ENCODE measurements at regions not wholly inside any gene's neighbourhood (a gene's known extent, or its start where the extent isn't known, plus 50 kb on each side); places are given as distances from the start of the nearest gene placed in this dataset.
"Not testable (repeated sequence)": the region's sequence is repeated elsewhere in the genome, so short reads cannot be mapped to it uniquely, and the experiment has no call there.

GRCh38 chr17:14621826-14622614, 321.1 kb downstream of the HS3ST3B1 start:
- DNase-seq (ENCODE audit: low spot score): no peak

- DNase-seq (ENCODE audit: low spot score): no peak
These were observed 318.9 kb downstream of the HS3ST3B1 start for GRCh38 chr17:14619821-14620220.

- DNase-seq (ENCODE audit: low spot score): no peak
These were observed 315.6 kb downstream of the HS3ST3B1 start for GRCh38 chr17:14616528-14616927.

DNA sequence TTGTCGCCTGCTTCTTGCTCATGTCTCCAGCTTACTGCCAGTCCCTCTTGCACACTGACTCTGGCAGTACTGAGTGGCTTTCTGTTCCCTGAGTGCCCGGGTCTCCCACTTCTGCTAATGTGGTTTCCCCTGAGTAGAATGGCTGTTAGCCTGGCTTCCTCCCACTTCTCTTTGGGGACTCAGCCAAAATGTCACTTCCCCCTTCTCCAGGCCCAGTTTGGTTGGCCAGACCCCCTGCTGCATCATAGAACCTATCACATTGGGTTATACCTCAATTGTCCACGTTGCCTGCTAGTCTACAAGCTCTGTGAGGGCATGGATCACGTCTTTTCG, 304.4 kb downstream of the HS3ST3B1 start:
- peak; percentile 3 for DNase-seq (ENCODE audit: low spot score)

- DNase-seq (ENCODE audit: low spot score): no peak
These were observed 303.8 kb downstream of the HS3ST3B1 start for GRCh38 chr17:14604591-14605266.

GRCh38 chr17:14596224-14596623, 295.3 kb downstream of the HS3ST3B1 start:
- DNase-seq (ENCODE audit: low spot score): no peak

GRCh38 chr17:14595656-14596055, 294.8 kb downstream of the HS3ST3B1 start:
- DNase-seq (ENCODE audit: low spot score): no peak

DNA sequence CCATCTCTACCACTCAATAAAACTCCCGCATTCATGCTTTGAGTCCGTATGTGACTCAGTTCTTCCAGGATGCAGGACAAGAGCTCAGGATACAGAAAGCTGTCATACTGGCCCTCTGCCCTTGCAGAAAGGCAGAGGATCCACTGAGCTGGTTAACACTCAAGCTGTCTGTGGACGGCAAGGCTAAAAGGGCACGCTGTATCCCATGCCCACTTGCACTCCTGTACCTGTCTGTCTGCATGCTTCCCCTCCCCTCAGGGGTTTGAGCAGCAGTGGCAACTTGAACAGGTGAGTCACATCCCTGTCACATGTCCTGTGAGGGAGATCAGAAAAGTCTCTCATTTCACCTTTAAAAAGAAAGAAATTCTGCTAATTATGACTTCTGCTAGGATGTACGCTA, 293.8 kb downstream of the HS3ST3B1 start:
- DNase-seq (ENCODE audit: low spot score): no peak

- DNase-seq (ENCODE audit: low spot score): no peak
These were observed 293.1 kb downstream of the HS3ST3B1 start for GRCh38 chr17:14593956-14594355.

- no peak for DNase-seq (ENCODE audit: low spot score)
These were observed 289.8 kb downstream of the HS3ST3B1 start for GRCh38 chr17:14590459-14591250.

- no peak for DNase-seq (ENCODE audit: low spot score)
These were observed 284.2 kb downstream of the HS3ST3B1 start for GRCh38 chr17:14585099-14585498.

DNA sequence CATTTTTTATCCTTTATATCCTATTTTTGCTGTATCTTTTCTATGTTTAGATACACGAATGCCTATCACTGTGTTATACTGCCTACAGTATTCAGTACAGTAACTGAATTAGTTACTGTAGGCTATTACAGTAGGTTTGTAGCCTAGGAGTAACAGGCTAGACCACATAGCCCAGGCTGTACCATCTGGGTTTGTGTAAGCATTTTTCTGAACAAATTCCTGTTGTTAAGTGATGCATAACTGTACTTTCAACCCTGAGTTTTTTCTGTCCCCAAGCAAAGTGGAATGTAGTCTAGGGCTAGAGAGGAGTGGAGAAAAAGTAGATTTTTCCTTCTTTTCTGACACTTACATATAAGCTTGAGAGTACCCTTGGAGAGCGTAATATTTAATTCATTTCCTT, 282.1 kb downstream of the HS3ST3B1 start:
- DNase-seq (ENCODE audit: low spot score): no peak

DNA sequence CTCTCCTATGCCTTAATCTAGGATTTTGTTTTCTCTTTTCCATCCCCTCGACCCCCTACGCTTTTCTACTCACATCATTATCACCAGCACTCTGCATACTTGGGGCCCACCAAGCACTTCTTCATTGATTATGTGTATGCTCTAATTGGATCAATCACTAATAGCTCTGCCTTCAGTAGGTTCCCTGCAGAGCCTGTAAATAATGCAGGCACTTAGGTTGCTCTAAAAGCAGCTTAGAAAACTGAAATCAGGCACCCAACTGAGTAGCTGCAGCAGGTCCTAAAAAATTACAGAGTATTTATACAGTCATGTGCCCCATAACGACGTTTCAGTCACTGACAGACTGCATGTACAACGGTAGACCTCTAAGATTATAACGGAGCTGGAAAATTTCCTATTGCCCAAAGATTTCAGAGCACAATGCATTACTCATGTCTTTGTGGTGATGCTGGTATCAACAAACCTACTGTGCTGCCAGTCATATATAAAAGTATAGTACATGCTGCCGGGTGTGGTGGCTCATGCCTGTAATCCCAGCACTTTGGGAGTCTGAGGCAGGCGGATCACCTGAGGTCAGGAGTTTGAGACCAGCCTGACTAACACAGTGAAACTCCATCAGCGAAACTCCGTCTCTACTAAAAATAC, 280.4 kb downstream of the HS3ST3B1 start:
- no peak for DNase-seq (ENCODE audit: low spot score)

- no peak for DNase-seq (ENCODE audit: low spot score)
These were observed 279.6 kb downstream of the HS3ST3B1 start for GRCh38 chr17:14580499-14580898.

- no peak for DNase-seq (ENCODE audit: low spot score)
These were observed 278.8 kb downstream of the HS3ST3B1 start for GRCh38 chr17:14579716-14580115.

DNA sequence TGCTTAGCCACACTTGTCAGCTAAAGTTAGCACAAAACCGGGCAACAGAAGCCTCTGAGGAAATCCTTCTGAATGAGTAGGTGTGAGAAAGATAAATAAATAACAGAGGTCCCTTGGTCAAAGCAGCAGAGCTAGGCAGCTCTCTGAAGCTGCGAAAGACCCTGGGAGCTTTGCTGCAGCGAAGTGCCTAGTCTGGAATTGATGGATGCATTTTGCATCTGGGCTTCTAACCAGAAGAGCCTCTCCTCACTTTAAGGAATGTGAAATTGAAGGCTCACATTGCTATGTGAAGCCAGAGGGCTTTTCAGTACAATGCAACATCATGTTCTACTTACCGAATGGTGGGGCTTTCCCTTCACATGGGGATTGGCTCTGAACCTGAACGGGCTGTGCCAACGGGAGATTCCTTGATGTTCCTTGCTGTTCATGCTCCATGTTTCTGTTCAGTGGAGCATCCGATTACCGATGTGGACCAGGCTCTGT, 274.6 kb downstream of the HS3ST3B1 start:
- DNase-seq (ENCODE audit: low spot score): no peak

DNA sequence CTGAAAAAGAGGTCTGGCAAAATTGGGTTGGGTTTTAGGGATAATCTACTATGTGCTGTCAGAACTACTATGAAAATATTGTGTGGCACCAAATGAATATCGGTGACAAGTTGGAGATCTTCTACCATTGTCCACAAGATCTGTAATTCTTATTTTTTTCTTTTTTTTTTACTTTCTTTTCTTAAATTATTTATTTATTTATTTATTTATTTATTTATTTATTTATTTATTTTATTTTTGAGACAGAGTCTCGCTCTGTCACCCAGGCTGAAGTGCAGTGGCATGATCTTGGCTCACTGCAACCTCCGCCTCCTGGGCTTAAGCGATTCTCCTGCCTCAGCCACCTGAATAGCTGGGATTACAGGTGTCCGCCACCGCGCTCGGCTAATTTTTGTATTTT, 259.4 kb downstream of the HS3ST3B1 start:
- DNase-seq (ENCODE audit: low spot score): not testable (repeated sequence)

DNA sequence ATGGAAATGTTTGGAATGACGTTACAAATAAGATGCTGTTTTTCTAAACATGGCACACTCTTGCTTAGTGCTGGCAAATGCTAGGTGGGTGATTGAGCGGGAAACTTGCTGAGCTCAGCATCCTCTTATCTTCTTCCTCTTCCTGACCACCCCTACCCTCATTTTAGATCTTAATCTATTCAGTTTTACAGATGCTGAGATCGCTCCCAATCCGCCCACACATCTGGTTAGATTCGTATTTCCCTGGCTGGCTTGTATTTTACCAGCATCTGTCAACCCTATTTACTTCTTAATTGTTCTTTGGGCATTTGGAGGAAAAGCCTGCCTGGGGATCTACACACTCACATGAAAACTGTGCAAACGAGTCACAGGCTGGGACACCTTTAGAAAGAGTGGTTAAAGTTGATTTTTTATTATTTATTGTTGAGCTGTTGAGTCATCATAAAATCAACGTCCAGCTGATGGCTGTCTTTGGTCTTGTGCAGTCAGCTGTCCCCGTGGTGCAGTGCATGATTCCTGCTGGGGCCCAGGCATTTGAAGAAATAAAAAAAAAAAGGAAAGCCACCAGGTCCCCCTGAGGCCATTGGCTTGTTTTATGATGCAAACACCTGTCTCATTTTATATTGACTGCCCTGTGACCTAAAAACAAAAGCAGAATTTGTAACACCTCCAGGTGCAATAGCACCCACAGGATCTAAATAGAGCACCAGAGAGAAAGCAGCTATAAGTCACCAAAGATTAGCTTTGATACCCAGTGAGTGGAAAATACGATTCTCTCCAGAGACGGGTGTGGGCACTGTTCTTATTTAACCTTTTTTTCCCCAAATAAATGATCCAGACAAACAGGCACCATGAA, 258.6 kb downstream of the HS3ST3B1 start:
- no peak for DNase-seq (ENCODE audit: low spot score)

DNA sequence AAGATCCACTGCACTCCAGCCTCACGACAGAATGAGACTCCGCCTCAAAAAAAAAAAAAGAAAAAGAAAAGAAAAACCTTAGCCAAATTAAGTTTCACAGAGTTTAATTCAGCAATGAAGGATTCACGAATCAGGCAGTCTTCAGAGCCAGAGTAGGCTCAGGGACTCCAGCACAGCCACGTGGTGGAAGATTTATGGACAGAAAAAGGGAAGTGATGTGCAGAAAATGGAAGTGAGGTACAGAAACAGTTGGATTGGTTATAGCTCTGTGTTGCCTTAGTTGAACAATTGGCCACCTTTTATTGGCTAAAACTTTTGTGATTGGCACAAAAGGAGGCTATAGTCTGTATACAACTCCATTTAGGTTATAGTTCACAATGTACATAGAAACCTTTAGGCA, 256.6 kb downstream of the HS3ST3B1 start:
- no peak for DNase-seq (ENCODE audit: low spot score)

GRCh38 chr17:14553847-14554246, 253.0 kb downstream of the HS3ST3B1 start:
- DNase-seq (ENCODE audit: low spot score): no peak

- DNase-seq (ENCODE audit: low spot score): no peak
These were observed 251.4 kb downstream of the HS3ST3B1 start for GRCh38 chr17:14552306-14552705.

Measured in CD4-positive, alpha-beta T cell treated with Interleukin-6 at 100 ng/mL for 8 hours (primary cell).